Hematopoietic multipotent progenitor cell (in vitro differentiated cells): ENCODE measurements at regions not wholly inside any gene's neighbourhood (a gene's known extent, or its start where the extent isn't known, plus 50 kb on each side); places are given as distances from the start of the nearest gene placed in this dataset.
A peak's percentile ranks its signal among the peaks of the same experiment; 100 is the strongest.
"Not testable (repeated sequence)": the region's sequence is repeated elsewhere in the genome, so short reads cannot be mapped to it uniquely, and the experiment has no call there.

Source experiments
- DNase-seq, 3 donors: peaks; one replicate each; pipeline ENCODE4 v3.0.0-alpha.2; 2011 to 2015; ENCODE audit warnings: low read depth in 2 of 3, low spot score in 2 of 3

- peak in 2 of 3 donors; percentile 81 to 95 for DNase-seq
Observed at GRCh38 chr11:21625982-21626381, 566.9 kb upstream of the ANO5 start.

GRCh38 chr11:21628641-21629040 lies 564.2 kb upstream of the ANO5 start:
- DNase-seq: no peak

GRCh38 chr11:21630934-21631478 lies 561.9 kb upstream of the ANO5 start:
- DNase-seq: no peak

- DNase-seq: no peak
Observed at GRCh38 chr11:21631991-21632390, 560.9 kb upstream of the ANO5 start.

- DNase-seq: no peak
Observed at GRCh38 chr11:21634491-21634890, 558.4 kb upstream of the ANO5 start.

- DNase-seq: no peak
Observed at GRCh38 chr11:21634956-21635355, 557.9 kb upstream of the ANO5 start.

- DNase-seq: peak in 1 of 3 donors; percentile 8
Observed at GRCh38 chr11:21635394-21636145, 557.3 kb upstream of the ANO5 start.

GRCh38 chr11:21636561-21636960 lies 556.3 kb upstream of the ANO5 start:
- no peak for DNase-seq

- DNase-seq: peak in 1 of 3 donors; percentile 34
Observed at GRCh38 chr11:21640491-21640890, 552.4 kb upstream of the ANO5 start.

- DNase-seq: no peak
Observed at GRCh38 chr11:21641869-21642268, 551.0 kb upstream of the ANO5 start.

GRCh38 chr11:21646351-21646750 lies 546.5 kb upstream of the ANO5 start:
- no peak for DNase-seq

GRCh38 chr11:21650961-21651360 lies 541.9 kb upstream of the ANO5 start:
- no peak for DNase-seq

- DNase-seq: no peak
Observed at GRCh38 chr11:21653951-21654421, 538.9 kb upstream of the ANO5 start.

- DNase-seq: no peak
Observed at GRCh38 chr11:21656065-21656464, 536.8 kb upstream of the ANO5 start.

- no peak for DNase-seq
Observed at GRCh38 chr11:21658654-21659193, 534.2 kb upstream of the ANO5 start.

GRCh38 chr11:21659377-21659776 lies 533.5 kb upstream of the ANO5 start:
- DNase-seq: not testable (repeated sequence)

- no peak for DNase-seq
Observed at GRCh38 chr11:21659961-21660360, 532.9 kb upstream of the ANO5 start.

- no peak for DNase-seq
Observed at GRCh38 chr11:21675049-21675616, 517.8 kb upstream of the ANO5 start.

GRCh38 chr11:21687643-21688042 lies 505.2 kb upstream of the ANO5 start:
- DNase-seq: no peak

GRCh38 chr11:21704539-21704938 lies 488.3 kb upstream of the ANO5 start:
- no peak for DNase-seq

- no peak for DNase-seq
Observed at GRCh38 chr11:21707116-21707739, 485.7 kb upstream of the ANO5 start.
